Breast epithelium (tissue), 4 donors: ENCODE measurements at regions not wholly inside any gene's neighbourhood (a gene's known extent, or its start where the extent isn't known, plus 50 kb on each side); places are given as distances from the start of the nearest gene placed in this dataset.
"Not testable (repeated sequence)": the region's sequence is repeated elsewhere in the genome, so short reads cannot be mapped to it uniquely, and the experiment has no call there.

Experiments used
- DNase-seq, 2 donors: peaks; one replicate each; pipeline ENCODE4 v3.0.0-alpha.2; 2019; ENCODE audit warnings: low spot score in 2 of 2
- H3K27ac ChIP-seq, 2 donors: fragments of 200-600 bp; sonication (generic) in 1 of 2; one replicate each; pipeline ENCODE4 v1.5.1; 2016 to 2019; ENCODE audit warnings: mild to moderate bottlenecking in 1 of 2
- H3K27me3 ChIP-seq, 2 donors: fragments of 200-600 bp; sonication (generic) in 1 of 2; one replicate each; pipeline versions ENCODE4 v1.5.1 to v1.6.0; 2017 to 2019; ENCODE audit warnings: control low read depth in 1 of 2, mild to moderate bottlenecking in 1 of 2
- H3K36me3 ChIP-seq: fragments of 200-600 bp; one replicate; pipeline ENCODE4 v1.5.1; 2019
- H3K4me1 ChIP-seq, 2 donors: fragments of 200-600 bp; sonication (generic); one replicate each; pipeline ENCODE4 v1.5.1; 2016 to 2019; ENCODE audit warnings: control low read depth in 1 of 2
- H3K4me3 ChIP-seq, 3 donors: fragments of 200-600 bp; sonication (generic); 1 replicate in 2 of 3; 2 replicates in 1 of 3; pipeline ENCODE4 v1.5.1; 2016 to 2019; ENCODE audit warnings: mild to moderate bottlenecking in 3 of 3, moderate library complexity in 2 of 3
- H3K9me3 ChIP-seq, 2 donors: fragments of 200-600 bp; sonication (generic) in 1 of 2; one replicate each; pipeline ENCODE4 v1.5.1; 2016 to 2019; ENCODE audit warnings: control low read depth in 1 of 2
- CTCF ChIP-seq, 3 donors: fragments of 450-650 bp; IDR thresholded peaks; one replicate each; pipeline ENCODE4 v1.5.1; 2016 to 2017; ENCODE audit warnings: antibody characterized with exemption in 3 of 3, mild to moderate bottlenecking in 3 of 3, moderate library complexity in 3 of 3
- POLR2A ChIP-seq: fragments of 450-650 bp; IDR thresholded peaks from one replicate; pipeline ENCODE4 v1.6.1; 2016; ENCODE audit warnings: antibody characterized with exemption, mild to moderate bottlenecking, moderate library complexity
- POLR2AphosphoS5 ChIP-seq, 3 donors: sonication (generic); formaldehyde crosslinking; IDR thresholded peaks; one replicate each; pipeline ENCODE4 v1.6.1; 2017; ENCODE audit warnings: antibody characterized with exemption in 3 of 3
- intact Hi-C: fragments of 100-400 bp; cut with DNase I; formaldehyde crosslinking; loops from one replicate; pipeline ENCODE4 v1.15.1; 2023; ENCODE audit warnings: low total_unique reads

GRCh38 chr4:148634476-148634875 lies 192.3 kb upstream of the NR3C2 start:
- H3K4me3 ChIP-seq: no peak overlapping the region
- no peak overlapping the region for H3K27ac ChIP-seq
- TF ChIP-seq CTCF (IDR thresholded peaks at IDR 0.05) (no peak), POLR2A (no peak), POLR2AphosphoS5 (IDR thresholded peaks at IDR 0.05) (no peak)
- no peak for DNase-seq
- H3K36me3 ChIP-seq: no peaks in the 10 kb centered on the region
- intact Hi-C loops: no loop called here
- no peaks in the 10 kb centered on the region for H3K4me1 ChIP-seq
- H3K27me3 ChIP-seq: no peaks in the 10 kb centered on the region
- H3K9me3 ChIP-seq: peaks cover 8 to 9% of the 10 kb centered on the region in 2 donors

GRCh38 chr4:148633720-148634119 lies 191.5 kb upstream of the NR3C2 start:
- DNase-seq: no peak
- Histone ChIP-seq H3K36me3 (no peaks in the 10 kb centered on the region), H3K27me3 (no peaks in the 10 kb centered on the region), H3K4me1 (no peaks in the 10 kb centered on the region), H3K9me3 (peaks cover 8 to 9% of the 10 kb centered on the region in 2 donors), H3K4me3 (no peak overlapping the region), H3K27ac (no peak overlapping the region)
- TF ChIP-seq POLR2AphosphoS5 (IDR thresholded peaks at IDR 0.05) (no peak), CTCF (IDR thresholded peaks at IDR 0.05) (no peak)
- intact Hi-C loops: no loop called here

GRCh38 chr4:148632476-148632875 lies 190.3 kb upstream of the NR3C2 start:
- Histone ChIP-seq H3K27ac (no peak overlapping the region), H3K27me3 (no peaks in the 10 kb centered on the region), H3K36me3 (no peaks in the 10 kb centered on the region), H3K9me3 (peaks cover 6% of the 10 kb centered on the region in 2 donors), H3K4me3 (no peak overlapping the region), H3K4me1 (no peaks in the 10 kb centered on the region)
- TF ChIP-seq POLR2A (no peak), POLR2AphosphoS5 (IDR thresholded peaks at IDR 0.05) (no peak), CTCF (IDR thresholded peaks at IDR 0.05) (no peak)
- intact Hi-C loops: no loop called here
- no peak for DNase-seq

GRCh38 chr4:148630051-148630450 lies 187.8 kb upstream of the NR3C2 start:
- no peaks in the 10 kb centered on the region for H3K27me3 ChIP-seq
- no peak overlapping the region for H3K4me3 ChIP-seq
- no peaks in the 10 kb centered on the region for H3K36me3 ChIP-seq
- DNase-seq: no peak
- intact Hi-C loops: no loop called here
- TF ChIP-seq POLR2AphosphoS5 (IDR thresholded peaks at IDR 0.05) (no peak), POLR2A (no peak)
- H3K9me3 ChIP-seq: peaks cover 0 to 7% of the 10 kb centered on the region in 2 donors
- no peaks in the 10 kb centered on the region for H3K4me1 ChIP-seq
- no peak overlapping the region for H3K27ac ChIP-seq

- Histone ChIP-seq H3K9me3 (peaks cover 0 to 11% of the 10 kb centered on the region in 2 donors), H3K4me1 (no peaks in the 10 kb centered on the region), H3K27ac (no peak overlapping the region), H3K4me3 (no peak overlapping the region), H3K27me3 (no peaks in the 10 kb centered on the region), H3K36me3 (no peaks in the 10 kb centered on the region)
- DNase-seq: no peak
- intact Hi-C loops: no loop called here
- TF ChIP-seq POLR2A (no peak), POLR2AphosphoS5 (IDR thresholded peaks at IDR 0.05) (no peak), CTCF (IDR thresholded peaks at IDR 0.05) (no peak)
Measured at GRCh38 chr4:148618856-148619255, 176.6 kb upstream of the NR3C2 start.

- no peak for TF ChIP-seq POLR2AphosphoS5 (IDR thresholded peaks at IDR 0.05)
- no peak for TF ChIP-seq CTCF (IDR thresholded peaks at IDR 0.05)
- no peak for TF ChIP-seq POLR2A
- Histone ChIP-seq H3K27ac (no peak overlapping the region), H3K27me3 (no peaks in the 10 kb centered on the region), H3K36me3 (no peaks in the 10 kb centered on the region), H3K4me3 (no peak overlapping the region), H3K9me3 (peaks cover 0 to 3% of the 10 kb centered on the region in 2 donors), H3K4me1 (no peaks in the 10 kb centered on the region)
- intact Hi-C loops: loop anchor here (5.0 kb wide), 1 partner anchor 213 kb away; no protein-coding TSS in a partner anchor
- DNase-seq: no peak
Measured at GRCh38 chr4:148608968-148609367, 166.8 kb upstream of the NR3C2 start.

GRCh38 chr4:148598418-148599207 lies 156.4 kb upstream of the NR3C2 start:
- H3K4me3 ChIP-seq, DNase-seq, H3K27ac ChIP-seq, H3K27me3 ChIP-seq, H3K4me1 ChIP-seq, intact Hi-C loops, H3K36me3 ChIP-seq: not testable (repeated sequence)
- peaks cover 12 to 21% of the 10 kb centered on the region in 2 donors for H3K9me3 ChIP-seq
